ENCODE measurements at regions not wholly inside any gene's neighbourhood (a gene's known extent, or its start where the extent isn't known, plus 50 kb on each side); places are given as distances from the start of the nearest gene placed in this dataset.

DNA sequence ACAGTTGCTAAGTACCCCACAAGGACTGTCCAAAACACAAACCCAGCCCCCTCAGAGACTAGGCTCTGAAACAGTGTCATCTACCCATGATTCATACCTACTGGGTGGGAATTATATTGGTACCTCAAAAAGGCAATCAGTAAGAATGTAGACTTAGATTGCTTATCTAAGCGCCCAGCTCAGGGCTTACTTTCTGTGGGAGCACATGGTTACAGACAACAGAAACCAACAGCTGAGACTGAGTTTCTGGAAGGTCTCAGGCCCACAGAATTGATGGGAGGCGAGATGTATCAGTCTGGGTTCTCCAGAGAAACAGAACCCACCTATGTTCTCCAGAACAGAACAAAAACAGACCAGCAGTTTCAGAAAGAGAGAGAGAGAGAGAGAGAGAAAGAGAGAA is 147.3 kb upstream of the KAZN start:
- TF ChIP-seq ZBTB7A (IDR thresholded peaks at IDR 0.05; ENCODE audit: low read depth) (no peak), YY1 (IDR thresholded peaks at IDR 0.05; ENCODE audit: low read depth) (no peak), EGR1 (IDR thresholded peaks at IDR 0.05) (no peak), TAF1 (IDR thresholded peaks at IDR 0.05; ENCODE audit: low read depth) (no peak), TEAD4 (IDR thresholded peaks at IDR 0.05) (no peak), FOXM1 (IDR thresholded peaks at IDR 0.05; ENCODE audit: borderline replicate concordance, low read depth) (no peak), RAD21 (IDR thresholded peaks at IDR 0.05; ENCODE audit: low read depth) (no peak), CEBPB (IDR thresholded peaks at IDR 0.05) (no peak), CREB1 (IDR thresholded peaks at IDR 0.05; ENCODE audit: low read depth) (no peak), NFIC (IDR thresholded peaks at IDR 0.05) (no peak)
- TF ChIP-seq, protein P1, sequence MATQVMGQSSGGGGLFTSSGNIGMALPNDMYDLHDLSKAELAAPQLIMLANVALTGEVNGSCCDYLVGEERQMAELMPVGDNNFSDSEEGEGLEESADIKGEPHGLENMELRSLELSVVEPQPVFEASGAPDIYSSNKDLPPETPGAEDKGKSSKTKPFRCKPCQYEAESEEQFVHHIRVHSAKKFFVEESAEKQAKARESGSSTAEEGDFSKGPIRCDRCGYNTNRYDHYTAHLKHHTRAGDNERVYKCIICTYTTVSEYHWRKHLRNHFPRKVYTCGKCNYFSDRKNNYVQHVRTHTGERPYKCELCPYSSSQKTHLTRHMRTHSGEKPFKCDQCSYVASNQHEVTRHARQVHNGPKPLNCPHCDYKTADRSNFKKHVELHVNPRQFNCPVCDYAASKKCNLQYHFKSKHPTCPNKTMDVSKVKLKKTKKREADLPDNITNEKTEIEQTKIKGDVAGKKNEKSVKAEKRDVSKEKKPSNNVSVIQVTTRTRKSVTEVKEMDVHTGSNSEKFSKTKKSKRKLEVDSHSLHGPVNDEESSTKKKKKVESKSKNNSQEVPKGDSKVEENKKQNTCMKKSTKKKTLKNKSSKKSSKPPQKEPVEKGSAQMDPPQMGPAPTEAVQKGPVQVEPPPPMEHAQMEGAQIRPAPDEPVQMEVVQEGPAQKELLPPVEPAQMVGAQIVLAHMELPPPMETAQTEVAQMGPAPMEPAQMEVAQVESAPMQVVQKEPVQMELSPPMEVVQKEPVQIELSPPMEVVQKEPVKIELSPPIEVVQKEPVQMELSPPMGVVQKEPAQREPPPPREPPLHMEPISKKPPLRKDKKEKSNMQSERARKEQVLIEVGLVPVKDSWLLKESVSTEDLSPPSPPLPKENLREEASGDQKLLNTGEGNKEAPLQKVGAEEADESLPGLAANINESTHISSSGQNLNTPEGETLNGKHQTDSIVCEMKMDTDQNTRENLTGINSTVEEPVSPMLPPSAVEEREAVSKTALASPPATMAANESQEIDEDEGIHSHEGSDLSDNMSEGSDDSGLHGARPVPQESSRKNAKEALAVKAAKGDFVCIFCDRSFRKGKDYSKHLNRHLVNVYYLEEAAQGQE (IDR thresholded peaks at IDR 0.05; ENCODE audit: low read depth), result no peak

- TF ChIP-seq TAF1 (IDR thresholded peaks at IDR 0.05; ENCODE audit: low read depth) (no peak), ZBTB7A (IDR thresholded peaks at IDR 0.05; ENCODE audit: low read depth) (no peak), FOXM1 (IDR thresholded peaks at IDR 0.05; ENCODE audit: borderline replicate concordance, low read depth) (no peak), EGR1 (IDR thresholded peaks at IDR 0.05) (no peak), CEBPB (IDR thresholded peaks at IDR 0.05) (no peak), RAD21 (IDR thresholded peaks at IDR 0.05; ENCODE audit: low read depth) (no peak), YY1 (IDR thresholded peaks at IDR 0.05; ENCODE audit: low read depth) (no peak), NFIC (IDR thresholded peaks at IDR 0.05) (no peak), TCF12 (IDR thresholded peaks at IDR 0.05; ENCODE audit: low read depth) (no peak), USF1 (IDR thresholded peaks at IDR 0.05) (no peak), EP300 (IDR thresholded peaks at IDR 0.05; ENCODE audit: borderline replicate concordance) (no peak), CREB1 (IDR thresholded peaks at IDR 0.05; ENCODE audit: low read depth) (no peak), TEAD4 (IDR thresholded peaks at IDR 0.05) (no peak)
- TF ChIP-seq, protein P2, sequence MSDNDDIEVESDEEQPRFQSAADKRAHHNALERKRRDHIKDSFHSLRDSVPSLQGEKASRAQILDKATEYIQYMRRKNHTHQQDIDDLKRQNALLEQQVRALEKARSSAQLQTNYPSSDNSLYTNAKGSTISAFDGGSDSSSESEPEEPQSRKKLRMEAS (IDR thresholded peaks at IDR 0.05), result no peak
- TF ChIP-seq, protein P1 (IDR thresholded peaks at IDR 0.05; ENCODE audit: low read depth), result no peak
These were observed 145.9 kb upstream of the KAZN start for GRCh38 chr1:14452551-14452950.

GRCh38 chr1:14460173-14460572 is 138.3 kb upstream of the KAZN start:
- TF ChIP-seq ZBTB7A (IDR thresholded peaks at IDR 0.05; ENCODE audit: low read depth) (no peak), YY1 (IDR thresholded peaks at IDR 0.05; ENCODE audit: low read depth) (no peak), TAF1 (IDR thresholded peaks at IDR 0.05; ENCODE audit: low read depth) (no peak), TEAD4 (IDR thresholded peaks at IDR 0.05) (no peak), EGR1 (IDR thresholded peaks at IDR 0.05) (no peak), TCF12 (IDR thresholded peaks at IDR 0.05; ENCODE audit: low read depth) (no peak), USF1 (IDR thresholded peaks at IDR 0.05) (no peak), EP300 (IDR thresholded peaks at IDR 0.05; ENCODE audit: borderline replicate concordance) (no peak)
- TF ChIP-seq, protein P2 (IDR thresholded peaks at IDR 0.05), result no peak
- TF ChIP-seq, protein P1 (IDR thresholded peaks at IDR 0.05; ENCODE audit: low read depth), result no peak

DNA sequence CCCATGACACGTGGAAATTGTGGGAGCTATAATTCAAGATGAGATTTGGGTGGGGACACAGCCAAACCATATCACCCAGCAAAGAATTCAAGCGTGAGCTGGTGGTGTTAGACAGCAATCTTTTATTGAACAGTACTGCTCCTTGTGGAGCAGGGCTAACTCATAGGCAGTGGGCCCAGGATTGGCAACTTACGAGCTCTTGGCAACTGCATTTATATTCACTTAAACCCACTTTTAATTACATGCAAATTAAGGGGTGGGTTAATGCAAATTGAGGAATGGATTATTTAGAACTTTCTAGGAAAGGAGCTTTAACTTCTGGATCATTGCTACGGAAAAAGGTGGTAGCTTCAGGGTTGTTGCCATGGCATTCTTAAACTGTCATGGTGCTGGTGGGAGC is 135.6 kb upstream of the KAZN start:
- TF ChIP-seq NFIC (IDR thresholded peaks at IDR 0.05), result no peak
- no peak for TF ChIP-seq TEAD4 (IDR thresholded peaks at IDR 0.05)
- no peak for TF ChIP-seq CEBPB (IDR thresholded peaks at IDR 0.05)
- no peak for TF ChIP-seq RAD21 (IDR thresholded peaks at IDR 0.05; ENCODE audit: low read depth)
- TF ChIP-seq FOXM1 (IDR thresholded peaks at IDR 0.05; ENCODE audit: borderline replicate concordance, low read depth), result no peak
- TF ChIP-seq EP300 (IDR thresholded peaks at IDR 0.05; ENCODE audit: borderline replicate concordance), result no peak
- TF ChIP-seq YY1 (IDR thresholded peaks at IDR 0.05; ENCODE audit: low read depth), result no peak
- no peak for TF ChIP-seq TAF1 (IDR thresholded peaks at IDR 0.05; ENCODE audit: low read depth)
- TF ChIP-seq EGR1 (IDR thresholded peaks at IDR 0.05), result no peak
- no peak for TF ChIP-seq TCF12 (IDR thresholded peaks at IDR 0.05; ENCODE audit: low read depth)
